HG03064 (cell line): ENCODE measurements at regions not wholly inside any gene's neighbourhood (a gene's known extent, or its start where the extent isn't known, plus 50 kb on each side); places are given as distances from the start of the nearest gene placed in this dataset.

Source experiments
- ATAC-seq: cut with Tn5 transposase; IDR thresholded peaks from one replicate; pipeline ENCODE4 v1.9.1; 2021; ENCODE audit warnings: low read depth; ENCODE audit not compliant: unreplicated experiment

DNA sequence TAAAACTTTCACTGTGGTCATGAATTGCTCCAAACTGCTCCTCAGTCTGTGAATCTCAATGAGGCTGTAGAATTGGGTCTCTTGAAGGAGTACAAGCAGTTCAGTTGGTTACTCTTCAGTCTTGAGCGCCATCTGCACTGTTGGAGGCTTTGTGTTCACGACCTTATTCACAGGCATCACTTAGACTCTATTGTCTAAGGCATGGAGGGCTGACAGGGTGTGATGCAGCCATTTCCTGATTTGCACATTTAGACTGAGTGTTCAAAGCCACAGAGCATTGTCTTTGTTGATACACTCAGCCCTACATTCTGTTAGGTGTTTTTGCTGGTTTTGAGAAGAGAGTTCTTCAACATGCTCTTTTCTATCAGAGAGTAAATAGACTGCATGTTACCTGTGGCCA, 355.9 kb upstream of the RIOK2 start:
- no peak for ATAC-seq

DNA sequence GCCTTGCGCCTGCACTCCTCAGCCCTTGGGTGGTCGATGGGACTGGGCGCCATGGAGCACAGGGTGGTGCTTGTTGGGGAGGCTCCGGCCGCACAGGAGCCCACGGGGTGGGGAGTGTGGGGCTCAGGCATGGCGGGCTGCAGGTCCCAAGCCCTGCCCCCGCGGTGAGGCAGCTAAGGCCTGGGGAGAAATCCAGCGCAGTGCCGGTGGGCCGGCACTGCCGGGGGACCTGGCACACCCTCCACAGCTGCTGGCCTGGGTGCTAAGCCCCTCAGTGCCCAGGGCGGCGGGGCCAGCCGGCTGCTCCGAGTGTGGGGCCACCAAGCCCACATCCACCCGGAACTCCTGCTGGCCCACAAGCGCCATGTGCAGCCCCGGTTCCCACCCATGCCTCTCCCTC, 358.8 kb upstream of the RIOK2 start:
- no peak for ATAC-seq

DNA sequence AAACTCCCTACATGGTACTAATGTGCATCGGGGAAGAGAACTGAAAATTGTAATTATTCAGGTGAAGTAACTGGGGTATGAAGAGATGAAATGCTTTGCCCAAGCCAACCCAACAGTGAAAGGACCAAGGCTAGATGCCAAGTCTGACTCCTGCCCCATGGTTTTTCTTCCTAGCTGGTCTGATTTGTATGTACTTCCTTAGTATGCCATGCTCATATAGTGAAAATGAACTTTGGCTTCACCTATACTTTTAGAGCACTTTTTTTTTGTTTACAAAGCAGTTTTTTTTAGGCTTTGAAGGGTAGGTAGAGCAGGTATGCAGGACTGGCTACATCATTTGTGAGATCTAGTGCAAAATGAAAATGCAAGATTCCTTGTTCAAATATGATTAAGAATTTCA, 359.4 kb upstream of the RIOK2 start:
- no peak for ATAC-seq

DNA sequence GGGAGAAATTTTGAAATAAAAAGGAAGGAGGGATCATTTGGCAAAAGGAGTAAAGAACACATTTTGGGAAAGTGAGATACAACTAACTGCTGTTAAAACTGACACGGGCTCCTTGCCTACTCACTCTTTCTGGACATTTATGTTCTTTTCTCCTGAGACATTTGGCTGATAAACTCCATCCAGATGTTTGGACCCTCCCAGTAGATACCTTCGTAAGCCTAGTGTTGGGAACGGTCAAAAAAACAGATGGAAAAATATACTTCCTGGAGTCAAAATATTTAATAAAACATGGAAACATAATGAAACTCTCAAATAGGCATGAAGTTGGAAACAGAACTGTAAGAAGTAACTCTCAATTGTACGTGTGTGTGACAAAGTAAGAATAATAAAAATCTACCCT, 360.1 kb upstream of the RIOK2 start:
- ATAC-seq = no peak

DNA sequence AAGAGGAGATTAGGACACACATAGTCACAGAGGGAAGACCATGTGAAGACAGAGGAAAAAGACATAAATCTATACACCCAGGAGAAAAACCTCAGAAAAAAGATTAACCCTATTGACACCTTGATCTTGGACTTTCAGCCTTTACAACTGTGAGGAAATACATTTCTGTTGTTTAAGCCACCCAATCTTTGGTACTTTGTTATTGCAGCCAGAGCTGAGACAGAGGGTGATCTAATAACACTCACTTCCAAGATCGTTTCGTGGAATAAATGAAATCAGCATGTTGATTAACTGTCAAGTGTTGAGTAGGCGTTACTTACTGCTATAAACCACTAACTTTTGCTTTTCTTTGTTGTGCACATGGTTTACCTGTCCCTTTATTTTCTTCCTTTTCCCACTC, 361.2 kb upstream of the RIOK2 start:
- no peak for ATAC-seq

DNA sequence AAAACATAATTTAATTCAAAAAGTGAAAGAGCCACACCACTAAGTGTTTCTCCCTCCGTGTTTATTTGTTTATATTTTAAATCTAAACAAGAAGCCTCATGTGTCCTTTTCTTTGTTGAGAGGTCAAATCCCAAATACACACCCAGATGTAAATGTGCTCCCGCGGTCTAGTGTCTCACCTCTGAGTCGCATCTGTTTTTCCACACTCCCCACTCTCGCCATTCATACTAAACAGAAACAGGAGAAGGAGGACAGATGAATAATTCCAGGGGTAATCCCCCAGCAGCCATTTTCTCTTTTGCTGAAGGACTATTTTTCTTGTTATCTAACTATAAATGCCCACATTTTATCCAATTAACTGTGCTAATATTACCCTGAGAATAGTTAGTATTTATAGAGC, 361.6 kb upstream of the RIOK2 start:
- no peak for ATAC-seq

DNA sequence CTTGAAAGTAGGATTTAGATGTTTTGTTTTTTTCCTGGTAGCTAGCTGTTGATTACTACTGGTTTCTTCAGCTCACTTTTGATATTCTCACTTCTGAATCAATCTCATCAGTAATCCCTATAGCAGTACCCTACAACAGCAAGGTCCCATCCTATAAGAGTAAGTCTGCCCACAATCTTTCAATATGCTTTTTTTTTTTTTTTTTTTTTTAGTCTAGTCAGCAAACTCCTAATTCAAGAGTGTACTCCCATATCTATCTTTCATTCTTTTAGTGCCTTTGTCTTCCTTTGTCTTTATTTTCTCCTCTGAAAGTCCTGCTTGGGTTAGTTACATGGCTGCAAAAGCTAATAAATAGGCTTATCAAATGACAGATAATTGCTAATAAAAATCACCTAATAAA, 362.4 kb upstream of the RIOK2 start:
- no peak for ATAC-seq

DNA sequence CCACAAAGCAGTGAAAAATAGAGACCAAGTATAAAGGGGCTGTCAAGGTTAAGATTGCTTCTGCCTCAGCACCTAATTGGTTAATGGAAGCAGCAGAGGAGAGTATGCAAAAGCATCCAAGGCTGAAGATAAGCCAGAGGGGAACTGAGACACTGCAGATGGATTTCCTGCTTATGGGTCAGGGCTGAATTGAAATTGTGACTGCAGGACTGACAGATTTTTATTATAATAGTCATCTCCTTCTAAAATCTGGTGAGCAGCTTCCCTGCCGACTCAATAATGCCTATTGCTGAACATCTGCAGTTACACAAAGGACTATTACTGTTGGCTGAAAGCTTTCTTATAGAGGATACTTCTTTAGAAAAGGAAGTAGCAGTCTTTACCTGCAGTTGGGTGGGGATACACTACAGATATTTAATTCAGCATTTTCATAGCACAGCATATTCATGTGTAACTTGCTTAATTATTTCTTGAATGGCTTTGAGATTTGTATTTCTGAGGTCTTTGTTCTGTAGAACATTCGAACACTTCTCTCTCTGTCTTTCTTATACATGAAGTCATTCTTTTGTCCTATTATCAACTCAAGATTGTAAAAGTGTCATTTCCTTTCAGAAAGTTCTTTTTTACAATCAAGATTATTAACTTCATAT, 363.0 kb upstream of the RIOK2 start:
- ATAC-seq = no peak

DNA sequence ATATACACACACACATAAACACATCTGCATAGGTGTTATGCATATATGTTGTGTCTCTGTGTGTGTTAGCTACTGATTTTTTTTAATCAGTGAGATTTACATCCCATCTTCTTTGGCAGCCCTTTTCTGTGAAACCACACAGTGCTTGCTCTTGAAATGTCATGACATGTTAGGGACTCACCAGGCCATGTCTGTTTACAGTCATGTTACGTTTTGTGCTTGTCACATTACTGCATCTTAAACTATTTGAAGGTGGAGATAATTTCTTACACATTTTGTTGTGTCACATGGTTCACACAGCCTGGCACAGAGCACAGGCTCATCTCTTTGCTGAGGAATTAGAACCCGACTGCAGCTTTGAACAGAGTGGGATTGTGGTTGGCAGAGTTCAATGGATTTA, 364.4 kb upstream of the RIOK2 start:
- ATAC-seq = no peak

DNA sequence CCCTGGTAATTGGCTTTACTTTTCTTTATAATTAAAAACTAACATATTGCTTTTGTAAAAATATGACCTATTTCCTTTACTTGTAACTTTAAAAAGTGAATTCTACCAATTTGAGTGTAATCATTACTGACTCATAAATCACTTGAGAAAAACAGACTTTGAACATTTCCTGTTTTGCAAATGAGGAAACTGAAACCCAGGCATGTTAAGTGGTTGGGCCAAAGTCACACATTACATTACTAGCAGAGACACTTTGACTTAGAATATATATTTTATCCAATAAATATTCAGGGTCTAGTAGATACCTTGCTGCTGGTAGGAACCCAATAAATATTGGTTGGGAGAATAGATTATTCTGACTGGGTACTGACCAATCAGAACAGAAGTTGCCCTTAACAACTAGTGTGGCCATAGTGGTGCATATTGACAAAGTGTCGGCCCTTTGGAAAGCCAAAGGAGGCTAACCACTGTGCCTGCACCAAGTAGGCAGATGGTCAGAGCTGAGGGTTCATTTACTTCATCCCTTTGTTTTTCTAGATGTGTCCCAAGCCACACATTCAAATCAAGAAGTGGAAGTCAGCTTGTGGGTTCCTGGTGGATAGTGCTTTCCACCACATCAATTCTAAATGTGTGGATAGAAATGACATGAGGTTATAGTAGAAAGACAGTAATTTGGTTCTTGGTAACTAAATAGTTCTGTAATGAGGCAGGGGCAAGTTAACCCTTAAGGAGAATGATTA, 365.1 kb upstream of the RIOK2 start:
- ATAC-seq = peak; percentile 87

DNA sequence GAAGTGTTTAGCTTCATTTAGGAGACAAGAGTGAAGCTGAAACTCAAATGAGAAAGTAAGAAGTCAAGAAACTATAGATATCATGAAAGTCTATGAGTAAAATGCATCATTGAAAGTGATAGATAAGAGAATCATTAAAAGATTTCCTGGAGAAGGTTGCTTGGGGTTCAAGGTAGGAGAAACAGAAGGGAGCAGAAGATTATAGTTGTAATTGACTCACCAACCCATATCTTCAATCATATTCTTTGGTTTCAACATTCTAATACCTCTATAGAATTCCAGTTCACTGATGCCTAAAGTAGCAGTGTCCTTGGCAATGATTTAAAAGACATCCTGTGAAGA, 365.7 kb upstream of the RIOK2 start:
- ATAC-seq = no peak

DNA sequence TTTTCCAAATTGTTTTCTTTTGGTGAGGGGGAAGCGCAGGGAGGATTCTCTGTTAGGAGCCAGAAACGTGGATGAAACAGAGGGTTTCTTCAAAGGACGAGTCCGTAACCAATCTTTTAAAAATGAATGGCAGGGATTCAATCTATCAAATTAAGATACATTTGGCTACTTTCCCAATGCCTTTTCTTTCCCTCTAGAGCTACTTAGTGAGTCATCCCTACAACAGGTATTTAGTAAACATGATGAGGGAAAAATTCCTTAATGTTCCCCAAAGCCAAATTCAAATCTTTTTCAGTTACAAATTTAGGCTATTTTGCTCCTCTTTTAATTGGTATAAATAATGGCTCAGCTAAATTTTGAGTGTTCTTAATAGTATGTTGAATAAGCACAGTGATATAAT, 366.4 kb upstream of the RIOK2 start:
- ATAC-seq = no peak

DNA sequence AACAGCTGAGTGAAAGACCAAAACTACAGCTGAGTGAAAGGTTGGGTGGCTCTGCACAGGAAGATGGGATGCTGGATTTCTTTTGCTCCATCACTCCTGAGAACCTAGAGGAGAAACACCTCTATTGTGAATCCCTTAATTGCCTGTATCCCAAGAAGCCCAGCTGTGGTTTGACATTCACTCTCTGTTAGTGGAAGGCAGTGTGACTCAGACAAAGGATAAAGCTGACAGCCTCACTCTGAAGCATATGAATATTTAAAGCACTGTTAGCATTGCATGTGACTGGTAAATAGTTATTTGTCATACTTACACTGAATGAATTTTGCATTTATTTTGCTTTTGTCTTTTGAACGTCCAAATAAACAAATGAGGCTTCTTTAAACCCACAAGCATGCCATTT, 367.1 kb upstream of the RIOK2 start:
- no peak for ATAC-seq

DNA sequence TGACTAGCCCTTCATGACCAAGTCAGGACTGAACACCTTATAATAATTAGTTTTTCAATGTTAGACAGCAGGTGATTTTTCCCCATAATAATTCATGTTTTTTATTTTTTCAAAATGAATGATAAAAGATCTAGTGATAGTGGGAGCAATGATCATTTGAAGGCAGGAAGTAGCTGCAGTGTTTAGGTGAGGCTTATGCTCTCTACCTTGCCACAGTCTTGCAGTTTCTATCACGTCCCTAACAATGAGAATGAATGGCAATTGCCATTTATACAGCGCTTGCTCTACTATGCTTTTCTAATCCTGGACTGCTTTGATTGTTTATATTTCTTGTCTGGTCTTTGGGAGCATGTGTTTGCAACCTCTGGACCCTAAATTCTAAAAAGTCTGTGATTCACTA, 367.8 kb upstream of the RIOK2 start:
- ATAC-seq = no peak

DNA sequence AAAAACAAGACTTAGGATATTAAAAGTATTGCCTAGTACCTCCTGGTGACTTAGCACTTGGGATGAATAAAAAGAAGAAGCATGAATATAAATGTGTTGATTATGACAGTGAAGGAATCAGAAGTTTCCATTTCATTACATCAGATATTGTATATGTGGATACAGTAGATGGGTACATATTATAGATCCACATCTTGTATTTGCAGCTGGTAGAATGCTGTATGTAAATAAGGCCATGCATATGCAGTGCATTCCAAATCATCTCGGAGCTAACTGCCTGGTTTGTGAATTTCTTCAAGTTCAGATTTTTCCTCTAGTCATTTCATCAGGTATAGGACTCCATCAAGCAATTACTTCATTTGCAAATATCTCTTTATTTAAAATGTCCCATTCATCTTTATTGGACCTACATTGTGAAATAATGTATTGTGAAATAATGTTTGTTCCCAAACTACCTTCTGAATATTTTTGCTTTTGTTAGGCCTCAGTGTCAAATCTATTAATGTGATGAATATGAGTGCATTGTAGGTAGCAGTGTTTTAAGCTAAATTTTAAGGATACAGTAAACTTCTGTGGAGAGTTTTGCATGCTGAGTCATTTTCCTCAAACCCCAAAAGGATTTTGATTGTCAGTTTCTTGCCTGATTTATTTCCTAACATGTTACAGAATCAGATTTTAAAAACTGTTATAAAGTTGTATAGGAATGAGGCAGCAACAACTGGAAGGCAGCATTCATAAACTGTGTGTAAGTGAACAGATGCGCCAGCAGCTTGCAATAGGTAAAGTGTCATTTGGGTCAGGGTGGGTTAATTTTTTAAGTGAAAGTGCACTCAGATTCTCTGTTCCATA, 370.8 kb upstream of the RIOK2 start:
- ATAC-seq = no peak

DNA sequence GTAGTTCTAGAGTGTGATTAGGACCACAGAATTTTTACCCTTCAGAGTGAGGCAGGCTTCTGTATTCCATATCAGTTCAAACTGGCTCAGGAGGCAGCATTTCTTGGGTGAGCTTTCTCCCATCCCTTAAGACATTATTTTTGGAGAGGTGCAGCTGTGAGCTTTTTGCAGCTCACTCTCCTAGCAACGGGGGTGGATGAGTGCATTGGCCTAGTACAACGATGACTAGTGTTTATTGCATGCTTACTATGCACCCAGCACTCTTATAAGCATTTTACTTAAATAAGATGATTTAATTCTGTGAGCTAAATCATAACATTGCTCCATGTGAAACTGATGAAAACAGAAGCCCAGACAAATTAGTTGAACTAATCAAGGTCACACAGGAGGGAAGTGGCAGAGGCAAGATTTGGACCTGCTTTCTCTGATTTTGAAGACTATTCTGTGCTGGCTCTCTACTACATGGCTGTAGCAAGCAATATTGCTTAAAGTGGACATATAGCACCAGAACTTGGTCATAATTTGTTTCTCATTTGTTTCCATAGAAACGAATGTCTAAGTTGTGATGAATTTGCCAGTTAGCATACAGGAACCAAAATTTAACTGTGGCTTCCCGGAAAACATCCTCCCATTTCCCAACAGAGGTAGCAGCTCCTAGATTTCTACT, 372.1 kb upstream of the RIOK2 start:
- ATAC-seq = no peak

DNA sequence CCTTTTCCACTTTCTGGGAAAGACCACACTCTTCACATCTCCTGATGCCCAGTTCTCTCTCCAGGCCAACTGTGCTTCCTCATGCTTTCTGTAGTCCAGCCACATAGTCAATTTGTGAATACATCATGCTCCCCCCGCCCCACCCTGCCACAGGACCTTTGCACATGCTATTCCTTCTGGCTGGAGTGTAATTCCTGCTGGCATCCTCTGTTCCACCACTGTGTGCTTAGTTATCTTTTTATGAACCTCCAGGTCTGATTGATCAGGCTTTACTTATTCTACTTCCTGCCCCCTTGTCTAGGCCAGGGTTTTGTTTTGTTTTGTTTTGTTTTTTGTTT, 372.6 kb upstream of the RIOK2 start:
- ATAC-seq = no peak

DNA sequence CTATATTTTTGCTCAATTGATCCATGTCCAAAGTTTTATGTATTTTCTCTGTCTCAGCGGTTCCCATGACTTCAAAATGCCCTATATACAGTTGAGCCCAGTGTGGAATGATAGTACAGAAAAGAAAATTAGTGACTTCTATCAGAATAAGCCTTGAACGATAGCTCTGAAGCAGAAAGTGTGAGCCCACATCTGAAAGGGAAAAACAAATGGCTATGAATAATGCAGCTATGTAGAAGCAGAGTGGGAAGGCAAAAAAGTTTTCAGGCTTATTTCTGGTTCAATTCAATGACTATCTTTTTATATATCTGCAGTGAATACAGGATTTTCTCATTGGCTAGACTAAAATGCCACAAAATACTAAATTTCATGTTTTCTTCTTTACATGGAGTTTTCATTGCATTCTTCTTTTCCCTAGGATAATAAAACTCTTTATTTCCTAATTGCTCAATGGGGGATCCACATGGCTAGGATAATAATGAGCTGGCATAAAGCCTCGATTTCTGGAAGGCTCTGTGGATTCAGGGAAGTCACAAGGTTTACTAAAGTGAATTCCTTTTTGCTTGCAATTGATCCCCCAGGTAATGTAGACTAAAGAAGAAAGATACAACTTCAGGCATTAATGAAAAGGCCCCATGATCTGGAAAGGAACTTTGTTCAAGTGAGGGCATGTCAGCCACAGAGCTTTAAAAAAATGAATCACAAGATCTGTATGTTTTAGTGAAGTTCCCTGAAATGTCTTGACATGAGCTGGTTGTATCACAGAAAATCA, 377.0 kb upstream of the RIOK2 start:
- no peak for ATAC-seq

DNA sequence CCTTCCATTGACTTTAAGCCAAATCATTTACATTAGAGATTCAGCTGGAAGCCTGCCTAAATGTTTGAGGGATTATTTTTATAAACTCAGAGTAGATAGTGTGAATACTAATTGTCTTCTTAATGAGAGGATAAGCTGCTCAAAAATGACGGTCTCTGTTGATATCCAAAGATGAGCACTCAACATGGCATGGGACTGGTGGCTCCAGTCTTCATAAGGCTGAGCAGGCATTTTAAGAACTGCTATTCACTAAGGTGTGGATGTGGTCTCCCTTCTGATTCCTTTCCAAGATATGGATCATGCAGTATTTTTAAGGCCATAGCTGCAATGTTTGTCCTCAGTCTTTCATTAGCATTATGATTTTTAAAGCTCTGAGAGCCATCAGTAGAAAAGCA, 377.5 kb upstream of the RIOK2 start:
- no peak for ATAC-seq

DNA sequence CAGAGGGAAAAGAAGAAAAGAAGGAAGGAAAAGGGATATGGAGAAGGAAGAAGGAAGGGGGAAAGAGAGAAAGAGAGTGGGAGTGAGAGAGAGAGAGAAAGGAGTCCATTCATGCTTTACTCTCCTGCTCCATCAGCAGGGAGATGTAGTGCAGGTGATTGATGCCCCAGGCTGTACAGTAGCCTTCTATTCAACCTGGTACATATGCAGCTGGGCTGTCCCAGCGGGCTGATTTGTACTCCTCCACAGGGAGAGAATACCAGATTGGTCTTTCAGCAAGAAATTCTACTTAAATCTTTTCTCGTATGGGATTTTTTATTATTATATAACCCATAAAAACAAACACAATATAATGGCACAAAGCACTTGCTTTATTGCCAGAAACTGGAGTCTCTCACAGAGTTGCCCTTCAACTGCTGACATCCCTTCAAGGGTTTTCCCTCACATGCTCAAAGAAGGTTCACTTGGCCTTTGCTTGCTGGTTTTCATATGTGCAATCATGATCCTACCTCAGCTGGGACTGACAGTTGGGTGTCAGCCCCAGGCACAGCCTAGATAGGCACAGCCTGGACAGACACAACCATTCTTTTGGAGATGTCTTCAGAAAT, 380.1 kb upstream of the RIOK2 start:
- ATAC-seq = no peak
